ENCODE measurements at regions not wholly inside any gene's neighbourhood (a gene's known extent, or its start where the extent isn't known, plus 50 kb on each side); places are given as distances from the start of the nearest gene placed in this dataset.
A peak's percentile ranks its signal among the peaks of the same experiment; 100 is the strongest.

DNA sequence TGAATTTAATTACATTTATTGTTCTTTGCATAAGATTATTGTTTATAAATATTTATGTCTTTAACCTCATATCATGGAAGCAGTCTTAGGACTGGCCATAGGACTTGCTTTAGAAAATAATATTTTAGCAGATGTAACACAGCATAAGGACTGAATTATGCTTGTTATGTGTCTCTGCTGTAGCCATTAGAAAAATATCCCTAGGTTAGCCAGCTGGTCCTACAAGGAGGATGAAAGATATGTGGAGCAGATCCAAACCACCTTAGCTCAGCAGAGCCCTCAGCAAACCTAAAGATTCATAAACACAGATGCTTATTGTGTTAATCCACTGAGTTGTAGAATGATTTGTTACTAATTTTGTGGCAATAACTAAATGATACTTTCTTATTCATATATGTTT lies 166.0 kb upstream of the COL1A2 start:
- DNase-seq (ENCODE audit: low spot score) = no peak
- peaks cover 2 to 12% of the 10 kb centered on the region in 2 donors for H3K9me3 ChIP-seq (replicated peaks in 1 of 2; ENCODE audit: control insufficient read depth in 2 of 2, insufficient read depth in 1 of 2, low read depth in 1 of 2, low read length in 2 of 2)
- no peak overlapping the region for H3K18ac ChIP-seq (ENCODE audit: low read length)
- no peak overlapping the region for H3K14ac ChIP-seq (ENCODE audit: low read length)
- no peaks in the 10 kb centered on the region for H3K79me1 ChIP-seq (ENCODE audit: low read depth, low read length)
- H3K36me3 ChIP-seq (replicated peaks in 1 of 2; ENCODE audit: control insufficient read depth in 2 of 2, insufficient read depth in 2 of 2, low read length in 2 of 2) = no peaks in the 10 kb centered on the region
- no peak overlapping the region for H3K4ac ChIP-seq (ENCODE audit: low read length)
- H4K8ac ChIP-seq (ENCODE audit: low read depth, low read length) = no peak overlapping the region
- no peak overlapping the region for H3K4me3 ChIP-seq (ENCODE audit: low read length in 2 of 2)
- no peak overlapping the region for H3K4me2 ChIP-seq (ENCODE audit: insufficient read depth, low read length, poor library complexity, severe bottlenecking)
- H3K9ac ChIP-seq (ENCODE audit: low read depth, low read length, poor library complexity) = no peak overlapping the region
- no peak overlapping the region for H3K27ac ChIP-seq (replicated peaks; ENCODE audit: low read length)
- H2BK5ac ChIP-seq (ENCODE audit: low read length) = no peak overlapping the region
- no peak overlapping the region for H2AK5ac ChIP-seq (ENCODE audit: low read depth, low read length)
- H2AFZ ChIP-seq (ENCODE audit: low read length) = no peak overlapping the region
- no peak overlapping the region for H2BK120ac ChIP-seq (ENCODE audit: low read depth, low read length)
- H2BK12ac ChIP-seq (ENCODE audit: low read length) = no peak overlapping the region
- H4K91ac ChIP-seq (ENCODE audit: low read depth, low read length, poor library complexity) = no peak overlapping the region
- no peak overlapping the region for H2BK15ac ChIP-seq (ENCODE audit: low read length)
- no peak overlapping the region for H3K23ac ChIP-seq (ENCODE audit: low read depth, low read length, poor library complexity)
- H3K4me1 ChIP-seq (ENCODE audit: control insufficient read depth in 2 of 2, insufficient read depth in 1 of 2, low read depth in 1 of 2, low read length in 2 of 2) = peaks cover under 1 to 6% of the 10 kb centered on the region in 2 donors
- no peaks in the 10 kb centered on the region for H3K27me3 ChIP-seq (ENCODE audit: control insufficient read depth in 3 of 3, insufficient read depth in 3 of 3, low read depth in 1 of 3, low read length in 3 of 3)

DNA sequence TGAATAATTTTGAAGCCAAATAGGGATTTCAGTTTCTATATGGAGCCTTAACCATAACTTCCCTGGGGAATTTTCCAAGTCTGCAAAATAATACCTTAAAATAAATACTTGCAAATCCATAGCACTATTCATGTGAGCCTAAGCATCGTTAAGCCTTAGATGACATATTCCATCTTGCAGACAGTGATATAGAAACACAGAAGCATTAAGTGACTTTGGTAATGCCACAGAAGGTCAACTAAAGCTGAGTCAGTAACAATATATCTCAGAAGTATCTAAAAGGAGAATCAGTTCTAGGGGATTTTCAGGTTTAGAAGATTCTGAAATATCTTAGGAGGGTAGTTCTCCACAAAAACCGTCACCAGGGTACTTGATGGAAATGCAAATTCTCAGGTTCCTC lies 163.4 kb upstream of the COL1A2 start:
- Histone ChIP-seq H3K4me1 (ENCODE audit: control insufficient read depth in 2 of 2, insufficient read depth in 1 of 2, low read depth in 1 of 2, low read length in 2 of 2) (peaks cover 0 to 2% of the 10 kb centered on the region in 2 donors), H3K18ac (ENCODE audit: low read length) (no peak overlapping the region), H3K9me3 (replicated peaks in 1 of 2; ENCODE audit: control insufficient read depth in 2 of 2, insufficient read depth in 1 of 2, low read depth in 1 of 2, low read length in 2 of 2) (peaks cover 2 to 13% of the 10 kb centered on the region in 2 donors), H3K4ac (ENCODE audit: low read length) (no peak overlapping the region), H3K9ac (ENCODE audit: low read depth, low read length, poor library complexity) (no peak overlapping the region), H4K8ac (ENCODE audit: low read depth, low read length) (no peak overlapping the region), H3K14ac (ENCODE audit: low read length) (no peak overlapping the region), H3K4me2 (ENCODE audit: insufficient read depth, low read length, poor library complexity, severe bottlenecking) (no peak overlapping the region), H3K27me3 (ENCODE audit: control insufficient read depth in 3 of 3, insufficient read depth in 3 of 3, low read depth in 1 of 3, low read length in 3 of 3) (no peaks in the 10 kb centered on the region), H2BK5ac (ENCODE audit: low read length) (no peak overlapping the region), H3K23ac (ENCODE audit: low read depth, low read length, poor library complexity) (no peak overlapping the region), H4K91ac (ENCODE audit: low read depth, low read length, poor library complexity) (no peak overlapping the region), H3K79me1 (ENCODE audit: low read depth, low read length) (no peaks in the 10 kb centered on the region), H2BK15ac (ENCODE audit: low read length) (no peak overlapping the region), H2AK5ac (ENCODE audit: low read depth, low read length) (no peak overlapping the region), H2BK120ac (ENCODE audit: low read depth, low read length) (no peak overlapping the region), H2BK12ac (ENCODE audit: low read length) (no peak overlapping the region), H3K4me3 (ENCODE audit: low read length in 2 of 2) (no peak overlapping the region), H3K27ac (replicated peaks; ENCODE audit: low read length) (no peak overlapping the region), H2AFZ (ENCODE audit: low read length) (no peak overlapping the region), H3K36me3 (replicated peaks in 1 of 2; ENCODE audit: control insufficient read depth in 2 of 2, insufficient read depth in 2 of 2, low read length in 2 of 2) (no peaks in the 10 kb centered on the region)
- no CpG with 5 or more reads among the region's 2 CpGs for WGBS, 2 donors (ENCODE audit: extremely low coverage in 2 of 2, insufficient read length in 2 of 2, insufficient replicate concordance in 1 of 2)
- no peak for DNase-seq (ENCODE audit: low spot score)

DNA sequence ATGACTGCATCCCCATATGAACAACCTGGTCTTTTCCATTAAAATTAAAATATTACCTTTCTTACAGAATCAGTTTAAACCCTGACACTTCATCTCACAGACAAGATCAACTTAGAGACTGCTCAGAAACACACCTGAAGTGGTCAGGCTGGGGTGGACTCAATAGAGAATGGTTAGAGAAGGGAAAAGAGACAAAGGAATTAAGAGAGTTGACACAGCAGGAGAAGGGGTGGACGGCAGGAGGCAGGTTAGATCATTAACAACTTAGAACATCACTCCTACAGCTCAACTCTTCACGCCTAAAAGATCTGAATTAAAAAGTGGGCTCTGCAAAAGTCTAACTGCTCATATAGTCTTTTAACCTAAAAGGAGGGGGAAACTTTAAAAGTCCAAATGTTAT lies 157.7 kb upstream of the COL1A2 start:
- Histone ChIP-seq H3K4ac (ENCODE audit: low read length) (no peak overlapping the region), H2AFZ (ENCODE audit: low read length) (peak overlapping the region; percentile 65), H3K4me1 (ENCODE audit: control insufficient read depth in 2 of 2, insufficient read depth in 1 of 2, low read depth in 1 of 2, low read length in 2 of 2) (peaks cover 2 to 8% of the 10 kb centered on the region in 2 donors), H2BK12ac (ENCODE audit: low read length) (no peak overlapping the region), H3K9me3 (replicated peaks in 1 of 2; ENCODE audit: control insufficient read depth in 2 of 2, insufficient read depth in 1 of 2, low read depth in 1 of 2, low read length in 2 of 2) (peaks cover 0 to 17% of the 10 kb centered on the region in 2 donors), H3K79me1 (ENCODE audit: low read depth, low read length) (no peaks in the 10 kb centered on the region), H3K27me3 (ENCODE audit: control insufficient read depth in 3 of 3, insufficient read depth in 3 of 3, low read depth in 1 of 3, low read length in 3 of 3) (no peaks in the 10 kb centered on the region), H3K9ac (ENCODE audit: low read depth, low read length, poor library complexity) (no peak overlapping the region), H2BK120ac (ENCODE audit: low read depth, low read length) (no peak overlapping the region), H3K14ac (ENCODE audit: low read length) (no peak overlapping the region), H3K23ac (ENCODE audit: low read depth, low read length, poor library complexity) (no peak overlapping the region), H3K36me3 (replicated peaks in 1 of 2; ENCODE audit: control insufficient read depth in 2 of 2, insufficient read depth in 2 of 2, low read length in 2 of 2) (no peaks in the 10 kb centered on the region), H3K4me3 (ENCODE audit: low read length in 2 of 2) (no peak overlapping the region), H4K8ac (ENCODE audit: low read depth, low read length) (no peak overlapping the region), H4K91ac (ENCODE audit: low read depth, low read length, poor library complexity) (no peak overlapping the region), H3K18ac (ENCODE audit: low read length) (no peak overlapping the region), H3K4me2 (ENCODE audit: insufficient read depth, low read length, poor library complexity, severe bottlenecking) (no peak overlapping the region), H2BK5ac (ENCODE audit: low read length) (no peak overlapping the region), H3K27ac (replicated peaks; ENCODE audit: low read length) (no peak overlapping the region), H2AK5ac (ENCODE audit: low read depth, low read length) (no peak overlapping the region), H2BK15ac (ENCODE audit: low read length) (no peak overlapping the region)
- no peak for DNase-seq (ENCODE audit: low spot score)
- no CpG with 5 or more reads among the region's 2 CpGs for WGBS, 2 donors (ENCODE audit: extremely low coverage in 2 of 2, insufficient read length in 2 of 2, insufficient replicate concordance in 1 of 2)

DNA sequence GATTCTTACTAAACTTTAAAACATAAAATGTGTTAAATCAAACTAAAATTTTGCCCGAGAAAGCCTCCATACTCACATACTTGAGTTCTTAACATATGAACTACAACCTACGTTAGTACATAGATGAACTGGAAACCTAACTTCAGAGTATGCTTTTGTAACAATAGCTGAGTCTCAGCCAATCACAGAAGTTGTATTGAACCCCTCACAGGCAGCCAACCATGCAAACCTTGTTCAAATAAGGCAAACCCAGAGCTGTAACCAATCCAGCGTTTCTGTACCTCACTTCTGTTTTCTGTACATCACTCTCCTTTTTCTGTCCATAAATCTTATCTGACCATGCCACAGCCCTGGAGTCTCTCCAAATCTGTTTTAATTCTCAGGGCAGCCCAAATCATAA lies 157.3 kb upstream of the COL1A2 start:
- H3K79me1 ChIP-seq (ENCODE audit: low read depth, low read length) = no peaks in the 10 kb centered on the region

More for the DNA sequence above, 157.3 kb upstream of the COL1A2 start:
- no peak overlapping the region for H2BK5ac ChIP-seq (ENCODE audit: low read length)
- no peak overlapping the region for H3K4ac ChIP-seq (ENCODE audit: low read length)
- H2BK12ac ChIP-seq (ENCODE audit: low read length) = no peak overlapping the region
- no peak overlapping the region for H3K23ac ChIP-seq (ENCODE audit: low read depth, low read length, poor library complexity)
- no peak for DNase-seq (ENCODE audit: low spot score)
- H4K91ac ChIP-seq (ENCODE audit: low read depth, low read length, poor library complexity) = no peak overlapping the region
- no CpG with 5 or more reads among the region's 3 CpGs for WGBS, 2 donors (ENCODE audit: extremely low coverage in 2 of 2, insufficient read length in 2 of 2, insufficient replicate concordance in 1 of 2)
- no peak overlapping the region for H2AK5ac ChIP-seq (ENCODE audit: low read depth, low read length)
- peak overlapping the region; percentile 65 for H2AFZ ChIP-seq (ENCODE audit: low read length)
- peaks cover 2 to 8% of the 10 kb centered on the region in 2 donors for H3K4me1 ChIP-seq (ENCODE audit: control insufficient read depth in 2 of 2, insufficient read depth in 1 of 2, low read depth in 1 of 2, low read length in 2 of 2)
- H3K27me3 ChIP-seq (ENCODE audit: control insufficient read depth in 3 of 3, insufficient read depth in 3 of 3, low read depth in 1 of 3, low read length in 3 of 3) = no peaks in the 10 kb centered on the region
- H3K4me2 ChIP-seq (ENCODE audit: insufficient read depth, low read length, poor library complexity, severe bottlenecking) = no peak overlapping the region
- no peak overlapping the region for H2BK15ac ChIP-seq (ENCODE audit: low read length)
- no peak overlapping the region for H2BK120ac ChIP-seq (ENCODE audit: low read depth, low read length)
- peaks cover 0 to 13% of the 10 kb centered on the region in 2 donors for H3K9me3 ChIP-seq (replicated peaks in 1 of 2; ENCODE audit: control insufficient read depth in 2 of 2, insufficient read depth in 1 of 2, low read depth in 1 of 2, low read length in 2 of 2)
- no peaks in the 10 kb centered on the region for H3K36me3 ChIP-seq (replicated peaks in 1 of 2; ENCODE audit: control insufficient read depth in 2 of 2, insufficient read depth in 2 of 2, low read length in 2 of 2)
- no peak overlapping the region for H3K14ac ChIP-seq (ENCODE audit: low read length)
- no peak overlapping the region for H3K27ac ChIP-seq (replicated peaks; ENCODE audit: low read length)
- no peak overlapping the region for H3K4me3 ChIP-seq (ENCODE audit: low read length in 2 of 2)
- no peak overlapping the region for H4K8ac ChIP-seq (ENCODE audit: low read depth, low read length)
- no peak overlapping the region for H3K18ac ChIP-seq (ENCODE audit: low read length)
- H3K9ac ChIP-seq (ENCODE audit: low read depth, low read length, poor library complexity) = no peak overlapping the region

All from neuronal stem cell (in vitro differentiated cells).